NK-92 treated with Interleukin-12 subunit alpha and Interleukin-12 subunit beta, amount 100 ng/mL, for 24 hours (cell line): ENCODE measurements at regions not wholly inside any gene's neighbourhood (a gene's known extent, or its start where the extent isn't known, plus 50 kb on each side); places are given as distances from the start of the nearest gene placed in this dataset.

Experiments used
- DNase-seq: peaks from one replicate; lab custom pipeline; 2025; lab: John Stamatoyannopoulos, UW

- DNase-seq = no peak
Observed at GRCh38 chr14:54094765-54095164, 138.1 kb upstream of the BMP4 start.

GRCh38 chr14:54098536-54098935, 141.9 kb upstream of the BMP4 start:
- no peak for DNase-seq

- DNase-seq = no peak
Observed at GRCh38 chr14:54102051-54102456, 145.4 kb upstream of the BMP4 start.

- DNase-seq = no peak
Observed at GRCh38 chr14:54102530-54102929, 145.9 kb upstream of the BMP4 start.

GRCh38 chr14:54104601-54105145, 148.0 kb upstream of the BMP4 start:
- DNase-seq = no peak

GRCh38 chr14:54105406-54105805, 148.8 kb upstream of the BMP4 start:
- no peak for DNase-seq

- no peak for DNase-seq
Observed at GRCh38 chr14:54105898-54106297, 149.3 kb upstream of the BMP4 start.

- DNase-seq = no peak
Observed at GRCh38 chr14:54106661-54107377, 150.2 kb upstream of the BMP4 start.

GRCh38 chr14:54108481-54109471, 152.2 kb upstream of the BMP4 start:
- no peak for DNase-seq

GRCh38 chr14:54109521-54110120, 153.0 kb upstream of the BMP4 start:
- no peak for DNase-seq

GRCh38 chr14:54114941-54115340, 158.3 kb upstream of the BMP4 start:
- DNase-seq = no peak

- DNase-seq = no peak
Observed at GRCh38 chr14:54116198-54116885, 159.7 kb upstream of the BMP4 start.

GRCh38 chr14:54116972-54117371, 160.3 kb upstream of the BMP4 start:
- no peak for DNase-seq

GRCh38 chr14:54117396-54117795, 160.8 kb upstream of the BMP4 start:
- DNase-seq = no peak

GRCh38 chr14:54117924-54118323, 161.3 kb upstream of the BMP4 start:
- no peak for DNase-seq

GRCh38 chr14:54120260-54120659, 163.6 kb upstream of the BMP4 start:
- DNase-seq = no peak

- no peak for DNase-seq
Observed at GRCh38 chr14:54121466-54122027, 164.9 kb upstream of the BMP4 start.

- DNase-seq = no peak
Observed at GRCh38 chr14:54123841-54124240, 167.2 kb upstream of the BMP4 start.

- DNase-seq = no peak
Observed at GRCh38 chr14:54125109-54125508, 168.5 kb upstream of the BMP4 start.

GRCh38 chr14:54126947-54127346, 170.3 kb upstream of the BMP4 start:
- no peak for DNase-seq

GRCh38 chr14:54127526-54127925, 170.9 kb upstream of the BMP4 start:
- no peak for DNase-seq
